Subcutaneous abdominal adipose tissue (tissue), 5 donors: ENCODE measurements at regions not wholly inside any gene's neighbourhood (a gene's known extent, or its start where the extent isn't known, plus 50 kb on each side); places are given as distances from the start of the nearest gene placed in this dataset.

Experiments
- H3K27ac ChIP-seq: one replicate; pipeline ENCODE4 v1.7.0; 2013; ENCODE audit warnings: low read depth, mild to moderate bottlenecking, inconsistent platforms, low read length, moderate library complexity
- H3K27me3 ChIP-seq, 5 donors: one replicate each; pipeline ENCODE4 v1.7.0; 2013; ENCODE audit warnings: low read length in 5 of 5, inconsistent platforms in 1 of 5; ENCODE audit not compliant: control insufficient read depth in 5 of 5, insufficient read depth in 4 of 5
- H3K36me3 ChIP-seq, 5 donors: one replicate each; pipeline ENCODE4 v1.7.0; 2013; ENCODE audit warnings: low read length in 5 of 5; ENCODE audit not compliant: control insufficient read depth in 5 of 5, insufficient read depth in 5 of 5
- H3K4me1 ChIP-seq, 5 donors: one replicate each; pipeline ENCODE4 v1.7.0; 2013; ENCODE audit warnings: low read length in 5 of 5, mild to moderate bottlenecking in 3 of 5, moderate library complexity in 1 of 5; ENCODE audit not compliant: control insufficient read depth in 5 of 5, insufficient read depth in 5 of 5
- H3K4me3 ChIP-seq, 5 donors: one replicate each; pipeline ENCODE4 v1.7.0; 2013; ENCODE audit warnings: low read length in 5 of 5, low read depth in 1 of 5
- H3K9ac ChIP-seq, 5 donors: one replicate each; pipeline ENCODE4 v1.7.0; 2013; ENCODE audit warnings: low read length in 5 of 5, mild to moderate bottlenecking in 4 of 5, moderate library complexity in 3 of 5
- H3K9me3 ChIP-seq, 5 donors: one replicate each; pipeline ENCODE4 v1.7.0; 2013; ENCODE audit warnings: low read length in 5 of 5; ENCODE audit not compliant: control insufficient read depth in 5 of 5
- donor health status: healthy.
- donor health status: healthy.
- donor health status: healthy.
- donor health status: healthy.
- donor health status: healthy.

DNA sequence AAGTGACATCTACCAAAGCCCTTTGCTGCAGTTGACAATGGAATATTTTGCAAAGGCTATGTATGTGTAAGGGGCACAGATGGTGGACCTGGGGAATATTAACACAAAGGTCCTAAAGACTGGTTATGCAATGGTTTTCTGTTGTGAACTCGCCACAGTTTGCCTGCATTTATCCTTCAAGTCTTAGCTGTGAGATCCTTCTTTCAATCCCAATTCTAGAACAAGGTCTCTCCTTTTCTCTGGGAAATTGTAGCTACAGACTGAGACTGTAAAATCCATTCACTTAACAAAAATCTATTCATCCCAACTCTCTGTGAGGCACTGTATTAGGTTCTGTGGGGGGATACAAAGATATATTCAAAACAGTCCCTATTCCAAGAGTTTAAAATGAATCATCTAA lies 250.4 kb downstream of the GPM6A start:
- Histone ChIP-seq H3K4me1 (peaks cover 0 to 3% (median 0%) of the 10 kb centered on the region in 5 donors), H3K9ac (no peak overlapping the region), H3K36me3 (no peaks in the 10 kb centered on the region), H3K27me3 (no peaks in the 10 kb centered on the region), H3K4me3 (no peak overlapping the region), H3K9me3 (no peaks in the 10 kb centered on the region), H3K27ac (no peak overlapping the region)

DNA sequence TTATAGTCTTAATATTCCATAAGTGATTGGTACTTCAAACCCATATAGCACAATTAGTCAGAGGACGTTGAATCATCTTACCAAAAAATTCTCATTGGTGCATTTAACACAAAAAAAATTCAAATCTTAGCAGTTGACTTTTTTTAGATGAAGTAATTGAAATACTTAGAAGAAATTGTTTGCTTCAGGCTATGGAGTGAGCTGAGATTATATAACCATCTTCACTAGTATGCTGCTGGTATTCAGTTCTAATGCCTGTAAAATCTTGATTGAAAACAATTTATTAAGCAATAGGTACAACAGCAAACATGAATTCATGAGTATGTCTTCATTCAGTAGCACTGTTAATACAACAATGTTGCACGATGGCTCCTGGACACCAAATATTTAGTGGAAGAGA lies 250.0 kb downstream of the GPM6A start:
- Histone ChIP-seq H3K9me3 (no peaks in the 10 kb centered on the region), H3K4me3 (no peak overlapping the region), H3K4me1 (peaks cover 0 to 3% (median 0%) of the 10 kb centered on the region in 5 donors), H3K9ac (no peak overlapping the region), H3K27ac (no peak overlapping the region), H3K27me3 (no peaks in the 10 kb centered on the region), H3K36me3 (no peaks in the 10 kb centered on the region)

GRCh38 chr4:175562542-175562941 lies 249.5 kb downstream of the GPM6A start:
- Histone ChIP-seq H3K9ac (no peak overlapping the region), H3K9me3 (no peaks in the 10 kb centered on the region), H3K36me3 (no peaks in the 10 kb centered on the region), H3K27ac (no peak overlapping the region), H3K4me3 (no peak overlapping the region), H3K4me1 (peaks cover 0 to 3% (median 0%) of the 10 kb centered on the region in 5 donors), H3K27me3 (no peaks in the 10 kb centered on the region)
